Sigmoid colon (tissue), 4 donors: ENCODE measurements at regions not wholly inside any gene's neighbourhood (a gene's known extent, or its start where the extent isn't known, plus 50 kb on each side); places are given as distances from the start of the nearest gene placed in this dataset.

Source experiments
- POLR2A ChIP-seq, 2 donors: fragments of 450-650 bp; IDR thresholded peaks; one replicate each; pipeline ENCODE4 v1.6.1; 2016; ENCODE audit warnings: antibody characterized with exemption in 2 of 2, mild to moderate bottlenecking in 2 of 2, moderate library complexity in 2 of 2
- POLR2AphosphoS5 ChIP-seq, 4 donors: sonication (generic); formaldehyde crosslinking; IDR thresholded peaks; one replicate each; pipeline ENCODE4 v1.6.1; 2017; ENCODE audit warnings: antibody characterized with exemption in 4 of 4
- TF ChIP-seq, protein P1 (sequence below), 4 experiments: fragments of 450-650 bp in 3 of 4; fragments of 200-600 bp in 1 of 4; IDR thresholded peaks; one replicate each; pipeline ENCODE4 v1.5.1; 2016 to 2019; ENCODE audit warnings: antibody characterized with exemption in 4 of 4, mild to moderate bottlenecking in 3 of 4, moderate library complexity in 2 of 4

DNA sequence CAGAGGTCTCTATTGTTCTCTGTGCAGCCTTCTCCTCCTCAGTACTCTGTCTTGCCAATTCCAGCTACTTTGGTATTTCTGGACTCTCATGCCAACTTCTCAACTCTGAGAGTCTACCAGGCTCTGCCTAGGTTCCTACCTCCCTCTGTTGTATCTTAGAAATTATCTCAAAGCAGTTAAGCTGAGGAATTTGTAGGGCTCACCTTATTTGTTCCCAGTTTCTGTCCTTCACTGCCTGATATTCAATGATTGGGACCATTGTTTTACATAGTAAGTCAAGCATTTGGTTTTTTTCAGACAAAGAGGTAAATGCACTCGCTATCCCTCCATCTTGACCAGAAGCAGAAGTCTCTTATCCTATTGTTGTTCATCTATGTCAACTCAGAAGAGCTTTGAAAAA is 205.0 kb upstream of the PGR start:
- TF ChIP-seq, protein P1, sequence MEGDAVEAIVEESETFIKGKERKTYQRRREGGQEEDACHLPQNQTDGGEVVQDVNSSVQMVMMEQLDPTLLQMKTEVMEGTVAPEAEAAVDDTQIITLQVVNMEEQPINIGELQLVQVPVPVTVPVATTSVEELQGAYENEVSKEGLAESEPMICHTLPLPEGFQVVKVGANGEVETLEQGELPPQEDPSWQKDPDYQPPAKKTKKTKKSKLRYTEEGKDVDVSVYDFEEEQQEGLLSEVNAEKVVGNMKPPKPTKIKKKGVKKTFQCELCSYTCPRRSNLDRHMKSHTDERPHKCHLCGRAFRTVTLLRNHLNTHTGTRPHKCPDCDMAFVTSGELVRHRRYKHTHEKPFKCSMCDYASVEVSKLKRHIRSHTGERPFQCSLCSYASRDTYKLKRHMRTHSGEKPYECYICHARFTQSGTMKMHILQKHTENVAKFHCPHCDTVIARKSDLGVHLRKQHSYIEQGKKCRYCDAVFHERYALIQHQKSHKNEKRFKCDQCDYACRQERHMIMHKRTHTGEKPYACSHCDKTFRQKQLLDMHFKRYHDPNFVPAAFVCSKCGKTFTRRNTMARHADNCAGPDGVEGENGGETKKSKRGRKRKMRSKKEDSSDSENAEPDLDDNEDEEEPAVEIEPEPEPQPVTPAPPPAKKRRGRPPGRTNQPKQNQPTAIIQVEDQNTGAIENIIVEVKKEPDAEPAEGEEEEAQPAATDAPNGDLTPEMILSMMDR (IDR thresholded peaks at IDR 0.05) = no peak
- TF ChIP-seq POLR2AphosphoS5 (IDR thresholded peaks at IDR 0.05) = no peak
- TF ChIP-seq POLR2A (IDR thresholded peaks at IDR 0.05) = no peak
